ENCODE measurements at regions not wholly inside any gene's neighbourhood (a gene's known extent, or its start where the extent isn't known, plus 50 kb on each side); places are given as distances from the start of the nearest gene placed in this dataset.

- no peak for DNase-seq
Measured at GRCh38 chr3:103075282-103075681, 640.5 kb downstream of the ZPLD1 start.

- DNase-seq = no peak
Measured at GRCh38 chr3:103077910-103078309, 643.1 kb downstream of the ZPLD1 start.

- no peak for DNase-seq
Measured at GRCh38 chr3:103082501-103082900, 647.7 kb downstream of the ZPLD1 start.

- DNase-seq = no peak
Measured at GRCh38 chr3:103083848-103084631, 649.2 kb downstream of the ZPLD1 start.

GRCh38 chr3:103085465-103085864, 650.6 kb downstream of the ZPLD1 start:
- DNase-seq = no peak

GRCh38 chr3:103089758-103090157, 654.9 kb downstream of the ZPLD1 start:
- no peak for DNase-seq

- no peak for DNase-seq
Measured at GRCh38 chr3:103105206-103105605, 670.4 kb downstream of the ZPLD1 start.

GRCh38 chr3:103112273-103112672, 677.5 kb downstream of the ZPLD1 start:
- no peak for DNase-seq

- DNase-seq = no peak
Measured at GRCh38 chr3:103126115-103126514, 691.3 kb downstream of the ZPLD1 start.

- DNase-seq = no peak
Measured at GRCh38 chr3:103127098-103127630, 692.3 kb downstream of the ZPLD1 start.

GRCh38 chr3:103127737-103128136, 692.9 kb downstream of the ZPLD1 start:
- DNase-seq = no peak

- DNase-seq = no peak
Measured at GRCh38 chr3:103134023-103134724, 699.4 kb downstream of the ZPLD1 start.

- no peak for DNase-seq
Measured at GRCh38 chr3:103136621-103137020, 701.8 kb downstream of the ZPLD1 start.

GRCh38 chr3:103137830-103138229, 703.0 kb downstream of the ZPLD1 start:
- DNase-seq = no peak

GRCh38 chr3:103158183-103158582, 723.4 kb downstream of the ZPLD1 start:
- DNase-seq = no peak

GRCh38 chr3:103166890-103167289, 732.1 kb downstream of the ZPLD1 start:
- DNase-seq = no peak

- DNase-seq = no peak
Measured at GRCh38 chr3:103167850-103168249, 733.0 kb downstream of the ZPLD1 start.

- no peak for DNase-seq
Measured at GRCh38 chr3:103169289-103169688, 734.5 kb downstream of the ZPLD1 start.

GRCh38 chr3:103170651-103171050, 735.8 kb downstream of the ZPLD1 start:
- DNase-seq = no peak

- no peak for DNase-seq
Measured at GRCh38 chr3:103173940-103174339, 739.1 kb downstream of the ZPLD1 start.

- no peak for DNase-seq
Measured at GRCh38 chr3:103181160-103181559, 746.3 kb downstream of the ZPLD1 start.

GRCh38 chr3:103184772-103185171, 750.0 kb downstream of the ZPLD1 start:
- DNase-seq = no peak

GRCh38 chr3:103189941-103190340, 755.1 kb downstream of the ZPLD1 start:
- no peak for DNase-seq

GRCh38 chr3:103195216-103195615, 760.4 kb downstream of the ZPLD1 start:
- no peak for DNase-seq
